COR-L47 (cell line): ENCODE measurements at regions not wholly inside any gene's neighbourhood (a gene's known extent, or its start where the extent isn't known, plus 50 kb on each side); places are given as distances from the start of the nearest gene placed in this dataset.

Experiments
- DNase-seq: peaks from one replicate; lab custom pipeline; 2025; lab: John Stamatoyannopoulos, UW

GRCh38 chr18:70455731-70456130, 166.9 kb downstream of the SOCS6 start:
- DNase-seq: no peak

- DNase-seq: peak; percentile 57
Measured at GRCh38 chr18:70454704-70455322, 166.0 kb downstream of the SOCS6 start.

DNA sequence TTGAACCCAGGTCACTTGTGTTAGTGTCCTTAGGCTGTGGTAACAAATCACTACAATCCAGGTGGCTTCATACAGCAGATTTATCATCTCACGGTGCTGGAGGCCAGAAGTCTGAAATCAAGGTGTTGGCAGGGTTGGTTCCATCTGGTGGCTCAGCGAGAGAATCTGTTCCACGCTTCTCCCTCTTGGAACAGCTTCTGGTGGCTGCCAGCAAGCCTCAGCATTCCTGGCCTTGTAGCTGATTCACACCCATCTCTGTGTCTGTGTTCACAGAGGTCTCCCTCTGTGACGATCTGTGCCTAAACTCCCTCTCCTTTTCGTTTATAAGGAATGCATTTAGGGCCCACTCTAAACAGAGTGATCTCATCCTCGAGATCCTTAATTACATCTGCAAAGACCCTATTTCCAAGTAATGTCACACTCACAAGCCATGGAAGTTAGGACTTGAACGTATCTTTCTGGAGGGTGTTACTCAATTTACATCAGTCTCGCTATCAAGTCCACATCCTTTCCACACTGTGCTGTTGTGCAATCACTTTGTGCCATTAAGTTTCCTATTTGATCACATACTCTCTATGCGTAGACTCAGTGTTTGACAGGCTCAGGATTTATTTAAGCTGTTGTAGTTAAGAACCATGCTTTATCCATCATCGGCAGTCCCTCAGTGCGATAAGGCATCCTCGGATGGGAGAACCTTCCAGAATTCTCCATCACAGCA, 164.4 kb downstream of the SOCS6 start:
- no peak for DNase-seq

- no peak for DNase-seq
Measured at GRCh38 chr18:70452501-70452900, 163.7 kb downstream of the SOCS6 start.

DNA sequence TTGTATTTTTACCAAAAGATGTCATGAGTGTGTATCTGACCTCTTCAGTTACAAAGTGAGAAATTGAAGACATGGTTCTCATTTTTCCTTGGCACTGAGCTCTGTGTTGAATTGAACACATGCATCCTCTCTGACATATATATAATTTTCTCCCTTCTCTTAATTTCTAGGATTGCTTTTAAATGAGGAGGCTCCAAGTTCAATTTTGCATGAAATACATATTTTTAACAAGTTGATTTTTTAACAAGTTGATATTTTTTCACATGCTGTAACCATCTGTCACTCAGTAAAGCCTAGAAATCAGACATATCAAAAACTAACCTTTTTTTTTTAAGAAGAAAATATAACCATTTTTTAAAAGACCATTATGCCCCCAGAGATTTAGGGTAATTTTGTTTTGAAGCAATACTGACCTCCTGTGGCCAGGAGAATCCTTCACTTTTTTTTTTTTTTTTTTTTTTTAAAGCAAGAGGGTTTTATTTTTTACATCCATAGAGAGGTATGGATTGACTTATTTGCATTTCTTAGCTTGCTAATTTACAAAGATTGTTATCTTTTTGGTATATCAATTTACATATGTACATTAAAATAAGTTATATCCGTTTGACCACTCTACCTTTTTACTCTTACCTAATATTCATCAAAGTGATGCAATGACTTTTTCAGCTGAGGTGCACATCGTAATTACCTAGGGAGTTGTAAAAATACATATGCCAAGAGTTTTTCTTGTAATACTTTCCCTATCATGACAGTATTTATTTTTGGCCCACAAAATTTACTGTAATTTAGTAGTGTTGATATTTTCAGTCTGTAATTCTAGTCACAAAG, 161.8 kb downstream of the SOCS6 start:
- DNase-seq: no peak

GRCh38 chr18:70448588-70448987, 159.7 kb downstream of the SOCS6 start:
- DNase-seq: no peak

DNA sequence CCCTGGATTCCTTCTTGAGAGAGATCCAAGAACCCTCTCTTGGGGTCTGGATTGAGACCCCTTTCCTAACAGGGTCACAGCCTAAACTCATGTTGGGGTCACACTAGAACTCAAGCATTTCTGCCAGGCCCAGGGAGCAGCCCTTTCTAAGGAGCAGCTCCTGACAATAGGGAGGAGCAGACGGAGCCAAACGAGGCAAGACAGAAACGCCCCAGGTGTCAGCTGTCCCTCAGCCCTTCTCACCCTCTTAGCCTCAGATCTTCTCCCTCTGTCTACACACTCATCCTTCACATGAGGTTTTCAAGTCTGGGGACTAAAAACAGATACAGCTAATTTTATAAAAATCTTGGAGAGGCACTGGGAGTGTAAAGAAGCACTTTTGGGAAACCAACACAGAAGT, 157.2 kb downstream of the SOCS6 start:
- no peak for DNase-seq

DNA sequence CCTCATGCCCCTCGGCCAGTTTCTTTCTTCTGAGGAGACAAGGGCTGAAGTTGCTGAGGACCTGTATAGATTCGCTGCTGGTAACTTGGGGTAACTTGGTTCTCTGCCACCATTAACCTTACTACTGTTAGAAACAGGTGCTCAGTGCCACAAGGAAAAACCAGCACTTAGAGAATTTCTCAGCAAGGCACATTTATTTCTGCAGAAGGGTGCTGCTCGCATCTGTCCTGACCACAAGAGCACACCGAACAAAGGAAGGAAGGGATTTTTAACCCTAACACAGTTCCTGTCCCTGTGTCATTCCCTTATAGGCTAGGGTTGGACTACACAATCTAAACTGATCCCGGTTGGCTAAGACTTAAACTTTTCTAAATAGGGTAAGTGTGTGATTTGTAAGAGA, 154.1 kb downstream of the SOCS6 start:
- DNase-seq: no peak

GRCh38 chr18:70432804-70433400, 144.1 kb downstream of the SOCS6 start:
- DNase-seq: no peak

DNA sequence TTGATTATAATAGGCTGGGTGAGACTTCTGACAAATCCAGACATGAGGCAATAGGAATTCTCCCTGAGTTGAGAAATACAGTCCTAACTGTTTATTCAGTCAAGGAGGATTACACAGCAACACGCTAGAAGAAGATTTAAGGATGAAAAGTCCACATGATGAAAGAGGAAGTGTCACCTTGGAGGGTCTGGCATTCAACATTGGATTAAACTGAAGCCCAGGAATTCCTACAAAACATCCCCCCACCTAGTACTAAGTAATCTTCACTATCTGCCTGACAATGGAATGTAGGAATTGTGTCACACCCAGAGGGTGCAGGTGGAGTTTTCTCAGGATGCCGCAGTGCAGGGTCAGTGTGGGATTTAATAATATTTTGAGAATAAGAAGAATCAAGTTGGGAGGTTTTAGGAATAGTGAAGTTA, 142.4 kb downstream of the SOCS6 start:
- DNase-seq: no peak

GRCh38 chr18:70430501-70431173, 141.8 kb downstream of the SOCS6 start:
- no peak for DNase-seq

DNA sequence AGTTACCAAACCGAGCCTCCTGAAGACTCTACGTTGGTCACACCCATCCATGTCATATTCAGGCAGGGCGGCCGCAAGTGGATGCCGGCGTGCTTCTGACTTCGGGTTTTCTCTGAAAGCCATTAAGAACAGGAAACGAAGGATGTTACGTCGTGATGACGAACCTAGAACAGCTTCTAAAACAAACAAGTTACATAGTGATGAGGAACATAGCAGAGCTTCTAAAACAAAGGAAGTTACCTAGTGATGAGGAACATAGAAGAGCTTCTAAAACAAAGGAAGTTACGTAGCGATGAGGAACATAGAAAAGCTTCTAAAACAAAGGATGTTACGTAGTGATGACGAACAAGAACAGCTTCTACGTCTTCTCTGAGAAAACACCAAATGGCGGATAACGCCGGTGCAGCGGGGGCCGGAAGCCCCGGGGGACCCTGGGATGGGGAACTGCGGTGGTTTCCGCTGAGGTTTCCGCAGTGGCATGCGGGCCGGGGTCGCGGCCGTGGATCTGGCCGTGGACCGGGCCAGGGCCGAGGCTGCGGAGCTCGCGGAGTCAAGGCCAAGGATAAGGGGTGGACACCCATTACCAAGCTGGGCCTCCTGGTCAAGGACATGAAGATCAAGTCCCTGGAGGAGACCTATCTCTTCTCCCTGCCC, 141.1 kb downstream of the SOCS6 start:
- no peak for DNase-seq

GRCh38 chr18:70428439-70428838, 139.6 kb downstream of the SOCS6 start:
- DNase-seq: no peak

DNA sequence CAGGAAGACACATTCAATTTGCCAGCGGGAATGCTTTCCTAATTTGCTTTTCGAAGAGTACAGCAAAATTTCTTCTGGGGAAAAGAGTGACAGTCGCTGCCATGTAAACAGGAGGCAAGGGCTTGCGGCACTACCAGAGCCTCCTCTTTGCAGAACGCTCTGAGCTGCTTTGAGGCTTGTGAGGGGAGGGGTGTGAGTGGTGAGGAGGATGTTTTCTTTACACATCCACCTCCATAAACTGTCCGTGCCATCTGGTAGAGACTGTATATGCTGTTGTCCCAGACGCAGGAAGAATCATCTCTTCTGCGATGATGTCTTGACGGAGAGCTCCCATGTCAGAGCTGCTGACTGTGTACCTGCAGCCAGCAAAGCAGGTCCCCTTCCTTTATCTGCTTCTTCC, 138.0 kb downstream of the SOCS6 start:
- DNase-seq: no peak

GRCh38 chr18:70425236-70425635, 136.4 kb downstream of the SOCS6 start:
- no peak for DNase-seq

DNA sequence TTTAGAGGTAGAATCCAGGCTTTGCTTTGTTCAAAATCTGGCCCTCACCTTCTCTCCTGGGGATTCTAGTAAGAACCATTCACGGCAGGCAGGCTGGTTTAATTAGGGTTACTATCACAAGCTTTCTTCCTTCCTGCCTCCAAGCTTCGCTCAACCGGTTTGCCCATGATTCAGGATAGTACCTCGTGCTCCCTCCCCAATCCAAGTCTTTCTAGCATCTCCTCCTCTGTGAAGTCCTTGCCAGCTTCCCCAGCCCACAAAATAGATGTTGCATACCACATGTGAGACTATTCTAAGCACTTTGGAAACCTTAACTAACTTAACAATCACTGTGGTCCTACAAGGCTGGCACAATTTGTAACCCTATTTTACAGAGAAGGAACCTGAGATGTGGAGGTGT, 135.1 kb downstream of the SOCS6 start:
- DNase-seq: no peak

DNA sequence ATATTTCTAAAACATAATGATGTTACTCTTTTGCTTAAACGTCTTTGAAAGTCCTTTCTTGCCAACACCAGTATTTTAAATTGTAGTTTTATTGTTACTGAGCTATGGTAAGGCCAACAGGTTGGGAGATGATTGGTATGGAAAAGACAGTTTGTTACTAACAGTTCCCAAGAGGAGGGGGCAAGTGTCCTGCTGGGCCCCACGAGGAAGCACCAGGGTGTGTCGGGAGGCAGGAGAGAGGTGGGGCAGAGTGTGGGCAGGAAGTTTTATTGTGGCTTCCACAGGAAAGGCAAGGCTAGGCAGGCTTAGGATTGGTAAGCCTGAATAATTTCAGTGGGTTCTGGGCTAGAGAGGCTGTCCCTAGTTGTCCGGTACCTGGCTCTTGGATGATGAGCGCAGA, 134.3 kb downstream of the SOCS6 start:
- no peak for DNase-seq

GRCh38 chr18:70422391-70422965, 133.6 kb downstream of the SOCS6 start:
- DNase-seq: no peak

DNA sequence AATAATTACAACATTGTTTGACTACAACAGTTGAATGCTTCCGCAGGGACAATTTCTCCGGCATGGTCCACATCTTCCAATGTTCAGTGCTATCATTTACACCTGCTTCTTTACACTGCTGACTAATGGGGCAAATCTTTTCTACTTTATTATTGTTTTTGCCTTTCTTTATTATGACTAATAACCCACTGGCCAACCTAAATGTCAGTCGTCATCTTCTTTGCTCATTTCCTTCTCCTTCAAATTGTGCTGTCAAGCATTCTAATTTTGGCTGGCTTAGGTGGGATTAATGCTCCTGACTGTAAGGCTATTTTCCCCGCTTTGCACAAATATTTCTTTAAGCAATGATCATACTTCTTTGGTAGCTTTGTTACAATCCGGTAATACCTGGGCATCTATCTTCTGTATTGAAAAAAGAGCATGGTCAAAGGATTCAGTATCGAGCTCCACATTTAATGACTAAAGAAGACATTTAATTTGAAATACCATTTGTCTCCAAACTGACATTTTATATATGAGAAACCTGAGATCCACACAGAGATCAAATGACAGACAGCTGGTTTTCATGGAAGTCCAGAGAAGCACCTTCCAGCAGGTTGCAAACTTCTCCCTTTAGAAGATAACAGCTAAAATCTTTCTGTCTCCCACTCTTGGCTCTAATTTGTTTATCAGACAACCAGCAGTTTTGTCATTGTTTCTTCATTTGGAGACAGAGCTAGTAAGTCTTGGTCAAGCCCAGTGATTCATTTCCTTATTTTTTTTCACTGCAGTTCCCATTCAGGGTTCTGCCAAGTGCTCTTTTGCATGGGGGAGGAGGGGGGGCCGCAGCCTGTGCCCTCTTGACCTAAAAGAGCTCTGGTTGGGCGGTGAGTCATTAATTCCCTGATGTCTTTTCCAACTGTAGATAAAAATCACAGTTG, 132.9 kb downstream of the SOCS6 start:
- DNase-seq: no peak
